IPS-18c (cell line): ENCODE measurements at regions not wholly inside any gene's neighbourhood (a gene's known extent, or its start where the extent isn't known, plus 50 kb on each side); places are given as distances from the start of the nearest gene placed in this dataset.
"Not testable (repeated sequence)": the region's sequence is repeated elsewhere in the genome, so short reads cannot be mapped to it uniquely, and the experiment has no call there.

Source experiments
- H3K4me3 ChIP-seq: 2 replicates; pipeline ENCODE4 v1.7.0; 2013; ENCODE audit warnings: low read depth, mild to moderate bottlenecking, low read length, moderate library complexity; ENCODE audit not compliant: insufficient read depth
- H3K9me3 ChIP-seq: one replicate; pipeline ENCODE4 v1.6.1; 2013; ENCODE audit warnings: mild to moderate bottlenecking, low read length, moderate library complexity; ENCODE audit not compliant: control insufficient read depth, insufficient read depth

DNA sequence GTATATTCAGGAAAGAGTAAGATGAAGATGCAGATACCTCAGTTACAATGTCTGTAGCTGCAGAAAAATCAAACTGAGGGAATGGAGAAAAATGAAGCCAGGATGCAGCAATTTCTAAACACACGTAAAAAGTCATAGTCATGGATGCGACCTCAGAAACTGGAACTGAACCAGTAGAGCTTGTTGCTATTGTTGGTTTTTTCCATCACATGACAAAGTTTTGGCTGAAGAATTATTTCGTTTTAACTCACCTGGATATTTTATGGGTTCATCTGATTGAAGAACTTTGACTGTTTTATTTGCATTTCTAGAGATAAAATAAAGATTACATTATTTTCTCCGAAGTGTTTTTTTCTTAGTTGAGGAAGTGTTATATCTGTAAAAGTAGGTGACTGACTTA is 591.2 kb downstream of the ZBBX start:
- Histone ChIP-seq H3K9me3 (no peaks in the 10 kb centered on the region), H3K4me3 (no peak overlapping the region)

DNA sequence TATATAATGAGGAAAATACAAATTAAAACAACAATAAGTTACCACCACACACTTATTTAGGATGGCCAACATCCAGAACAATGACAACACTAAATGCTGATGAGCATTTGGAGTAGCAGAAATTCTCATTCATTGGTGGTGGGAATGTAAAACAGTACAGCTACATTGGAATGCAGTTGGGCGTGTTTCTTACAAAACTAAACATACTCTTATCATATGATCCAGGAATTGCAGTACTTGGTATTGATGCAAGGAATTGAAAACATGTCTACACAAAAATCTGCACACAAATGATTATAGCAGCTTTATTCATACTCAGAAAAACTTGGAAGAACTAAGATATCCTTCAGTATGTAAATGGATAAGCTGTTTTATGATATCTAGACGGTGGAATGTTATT is 594.2 kb downstream of the ZBBX start:
- no peak overlapping the region for H3K4me3 ChIP-seq
- H3K9me3 ChIP-seq: no peaks in the 10 kb centered on the region

DNA sequence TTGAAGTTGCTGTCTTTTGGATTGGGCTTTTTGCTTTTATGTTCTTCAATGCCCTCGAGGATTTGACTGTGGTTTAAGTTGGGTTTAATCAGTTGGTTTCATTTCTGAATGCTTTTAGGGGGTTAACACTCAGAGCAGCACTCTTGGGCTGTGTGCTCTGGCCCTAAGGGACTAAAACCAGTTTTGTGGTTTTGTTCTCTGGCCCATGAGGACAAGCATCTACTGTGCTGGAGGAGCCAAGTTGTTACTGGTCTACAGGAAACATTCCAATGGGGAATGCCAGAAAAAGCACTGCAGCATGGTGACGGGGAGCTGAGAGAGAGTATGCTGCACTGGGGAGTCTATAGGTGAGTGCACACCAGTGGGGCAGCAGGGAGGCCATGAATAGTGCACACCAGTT is 596.9 kb downstream of the ZBBX start:
- no peak overlapping the region for H3K4me3 ChIP-seq
- H3K9me3 ChIP-seq: no peaks in the 10 kb centered on the region

DNA sequence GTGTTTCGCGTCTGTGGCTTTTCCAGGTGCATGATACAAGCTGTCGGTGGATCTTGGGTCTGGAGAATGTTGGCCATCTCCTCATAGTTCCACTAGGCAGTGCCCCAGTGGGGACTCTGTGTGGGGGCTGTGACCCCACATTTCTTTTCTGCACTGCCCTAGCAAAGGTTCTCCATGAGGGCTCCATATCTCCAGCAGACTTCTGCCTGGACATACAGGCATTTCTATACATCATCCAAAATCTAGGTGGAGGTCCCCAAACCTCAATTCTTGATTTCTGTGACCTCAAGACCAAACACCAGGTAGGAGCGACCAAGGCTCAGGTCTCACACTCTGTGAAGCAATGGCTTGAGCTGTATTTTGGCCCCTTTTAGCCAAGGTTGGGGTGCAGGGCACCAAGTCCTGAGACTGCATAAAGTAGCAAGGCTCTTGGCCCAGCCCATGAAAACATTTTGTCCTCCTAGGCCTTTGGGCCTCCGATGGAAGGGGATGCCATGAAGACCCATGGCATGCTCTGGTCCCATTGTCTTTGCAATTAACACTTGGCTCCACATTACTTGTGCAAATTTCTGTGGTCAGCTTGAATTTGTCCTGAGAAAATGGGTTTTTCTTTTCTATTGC is 615.3 kb downstream of the ZBBX start:
- Histone ChIP-seq H3K9me3 (no peaks in the 10 kb centered on the region), H3K4me3 (peak overlapping the region; percentile 15; the same call in 1 of the 2 replicates)

DNA sequence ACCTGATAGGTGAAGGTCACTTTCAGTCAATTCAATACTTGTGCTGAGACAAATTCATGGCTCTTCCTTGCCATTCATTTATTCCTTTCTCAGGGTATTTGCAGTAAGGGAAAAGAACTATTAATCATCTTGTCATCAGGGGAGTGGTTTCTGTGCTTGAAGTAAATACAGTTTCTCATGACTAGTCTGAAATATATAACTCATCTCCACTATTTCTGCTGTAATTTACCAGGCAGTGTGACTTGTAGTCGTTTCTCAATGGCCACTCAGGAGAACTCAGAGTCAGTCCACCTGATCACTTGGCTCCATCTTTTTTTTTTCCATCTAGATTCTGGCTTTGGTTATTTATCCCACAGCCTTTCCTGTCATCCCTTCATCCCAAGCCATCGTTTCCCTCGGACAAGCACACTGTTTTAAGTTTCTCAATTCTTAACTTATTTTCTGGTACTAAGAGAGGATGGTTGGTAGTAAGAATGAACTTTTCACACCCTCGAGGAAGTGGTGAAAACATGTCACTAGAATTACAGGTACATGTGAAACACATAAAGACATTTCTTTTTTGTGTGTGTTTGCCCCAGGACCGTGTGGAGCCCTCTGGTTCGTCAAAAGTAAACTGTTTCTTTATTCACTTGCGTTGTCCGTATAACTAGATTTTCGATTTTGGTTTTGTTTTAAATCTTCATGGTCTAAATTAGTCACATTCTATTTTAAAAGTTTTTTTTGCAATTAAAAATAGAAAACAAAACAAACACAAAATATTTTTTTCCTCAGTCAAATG is 620.2 kb downstream of the ZBBX start:
- Histone ChIP-seq H3K9me3 (no peaks in the 10 kb centered on the region), H3K4me3 (no peak overlapping the region)

DNA sequence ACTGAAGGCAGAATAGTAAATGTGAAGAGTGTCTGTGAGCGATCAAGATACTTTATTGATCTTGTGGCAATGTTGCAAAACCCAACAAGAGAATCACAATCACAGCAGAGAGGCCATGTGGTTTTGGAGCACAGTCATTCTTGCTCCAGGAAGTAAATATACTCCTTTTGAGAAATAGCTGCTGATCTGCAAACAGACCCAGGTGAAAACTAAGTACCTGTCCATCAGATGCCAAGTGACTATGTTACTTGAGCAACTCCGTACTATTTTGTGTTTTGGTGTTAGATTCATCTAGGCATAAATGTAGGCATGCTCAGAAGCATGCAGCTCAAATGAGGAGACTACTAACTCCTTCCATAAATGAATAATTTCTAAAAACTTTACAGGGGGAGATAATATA is 627.9 kb downstream of the ZBBX start:
- Histone ChIP-seq H3K9me3 (no peaks in the 10 kb centered on the region), H3K4me3 (no peak overlapping the region)

DNA sequence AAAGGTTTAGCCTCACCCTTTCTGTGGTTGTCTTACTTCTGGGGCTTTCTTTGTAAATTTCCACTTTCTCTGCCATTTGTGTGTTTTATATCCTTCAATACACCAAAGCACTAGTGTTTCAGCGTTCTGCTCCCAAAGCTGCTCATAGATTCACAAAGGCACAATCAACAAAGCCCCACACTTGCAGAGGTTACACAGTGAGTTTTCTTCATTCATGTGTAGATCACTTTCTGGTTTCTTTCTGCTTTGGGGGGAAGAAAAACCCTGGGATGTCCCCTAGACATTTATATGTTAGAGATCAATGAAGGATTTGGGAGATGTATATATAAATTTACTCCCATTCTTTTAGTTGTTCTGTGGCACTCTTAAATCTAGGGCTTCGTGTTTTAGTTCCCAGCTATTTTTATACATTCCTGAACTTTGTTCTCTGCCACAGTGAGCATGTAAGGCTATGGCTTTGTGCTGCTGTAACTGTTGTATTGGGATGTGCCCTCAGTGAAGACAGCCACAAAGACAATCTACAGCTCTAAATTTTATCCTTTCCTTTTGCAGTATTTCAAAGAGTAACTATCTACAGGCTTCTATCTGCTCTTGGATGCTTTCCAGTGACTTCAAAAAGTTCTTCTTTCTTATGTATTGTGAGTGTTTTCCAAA is 636.5 kb downstream of the ZBBX start:
- Histone ChIP-seq H3K4me3 (no peak overlapping the region), H3K9me3 (no peaks in the 10 kb centered on the region)

DNA sequence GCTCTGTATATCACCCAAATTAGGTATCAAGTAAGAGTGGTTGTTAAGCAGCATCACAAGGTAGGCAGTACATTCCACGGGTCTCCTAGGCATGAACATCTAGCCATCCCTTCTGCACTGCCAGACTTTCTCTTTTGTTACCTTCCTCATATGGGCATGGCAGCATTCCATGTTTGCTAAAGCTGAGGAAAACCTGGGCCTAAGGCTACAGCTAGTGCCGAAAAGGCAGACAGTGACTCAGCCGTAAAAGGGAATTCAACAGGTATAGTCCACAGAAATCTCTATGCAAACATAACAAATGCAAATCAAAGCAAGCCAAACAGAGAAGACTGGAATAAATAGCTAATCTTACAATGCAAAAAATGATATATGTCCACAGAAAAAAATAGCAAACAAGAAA is 645.4 kb downstream of the ZBBX start:
- H3K9me3 ChIP-seq: no peaks in the 10 kb centered on the region
- H3K4me3 ChIP-seq: no peak overlapping the region

DNA sequence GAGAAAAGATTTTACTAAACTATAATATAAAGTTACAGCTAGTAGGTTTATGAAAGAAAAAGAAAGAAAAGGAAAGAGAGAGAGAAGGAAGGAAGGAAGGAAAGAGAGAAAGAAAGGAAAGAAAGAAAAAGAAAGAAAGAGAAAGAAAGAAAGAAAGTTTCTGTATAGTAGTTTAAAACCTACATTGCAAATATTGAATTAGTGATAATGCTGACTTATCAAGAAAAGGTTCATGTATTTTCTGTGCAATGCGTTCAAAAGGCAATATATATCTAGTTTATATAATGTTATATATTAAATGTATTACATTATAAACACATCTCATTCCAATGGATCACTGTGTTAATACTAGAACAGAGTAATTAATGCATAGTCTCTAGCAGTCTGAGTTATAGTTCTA is 648.4 kb downstream of the ZBBX start:
- Histone ChIP-seq H3K9me3 (no peaks in the 10 kb centered on the region), H3K4me3 (no peak overlapping the region)

DNA sequence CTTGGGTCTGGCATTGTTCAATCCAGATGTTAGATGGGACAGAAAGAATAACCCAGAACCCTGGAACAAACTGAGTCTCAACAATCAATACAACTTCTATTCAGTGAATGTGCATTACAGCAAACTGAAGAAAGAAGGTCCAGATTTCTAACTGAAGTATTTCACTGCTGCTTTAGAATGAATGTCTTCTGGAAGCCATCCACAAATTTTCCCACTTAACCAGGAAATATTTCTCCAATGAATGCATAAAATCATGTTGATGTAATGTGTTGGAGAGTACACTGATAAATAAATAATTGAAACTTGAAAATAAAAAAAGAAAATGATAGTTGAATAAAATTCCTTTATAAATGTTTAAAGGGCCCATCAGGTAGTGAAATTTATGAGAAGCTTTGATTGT is 658.6 kb downstream of the ZBBX start:
- Histone ChIP-seq H3K9me3 (no peaks in the 10 kb centered on the region), H3K4me3 (no peak overlapping the region)

DNA sequence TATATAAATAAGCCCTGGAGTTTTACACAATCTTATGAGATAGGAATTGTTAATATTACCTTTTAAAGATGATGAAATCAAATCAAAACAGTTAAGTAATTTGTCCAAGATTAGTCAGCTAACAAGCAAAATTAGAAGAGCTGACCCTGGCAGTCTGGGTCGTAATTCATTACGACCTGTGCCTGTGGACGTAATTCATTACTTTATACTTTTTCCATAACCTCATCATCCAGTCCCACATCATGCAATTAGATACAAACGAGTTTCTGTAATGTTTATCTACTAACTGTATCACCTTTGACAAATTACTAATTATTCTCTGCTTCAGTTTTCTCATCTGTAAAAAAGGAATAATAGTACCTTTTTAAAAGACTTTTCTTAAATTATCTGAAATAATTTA is 665.9 kb downstream of the ZBBX start:
- Histone ChIP-seq H3K9me3 (no peaks in the 10 kb centered on the region), H3K4me3 (no peak overlapping the region)

DNA sequence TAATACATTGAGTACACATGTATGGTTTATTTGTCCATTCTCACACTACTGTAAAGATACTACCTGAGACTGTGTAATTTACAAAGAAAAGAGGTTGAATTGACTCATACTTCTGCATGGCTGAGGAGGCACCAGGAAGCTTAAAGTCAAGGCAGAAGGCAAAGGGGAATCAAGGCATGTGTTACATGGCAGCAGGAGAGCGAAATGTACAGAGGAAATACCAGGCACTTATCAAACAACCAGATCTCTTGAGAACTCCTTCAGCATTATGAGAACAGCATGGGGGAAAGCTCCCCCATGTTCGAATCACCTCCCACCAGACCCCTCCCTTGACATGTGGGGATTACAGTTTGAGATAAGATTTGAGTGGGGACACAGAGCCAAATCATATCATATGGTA is 666.3 kb downstream of the ZBBX start:
- Histone ChIP-seq H3K4me3 (no peak overlapping the region), H3K9me3 (no peaks in the 10 kb centered on the region)

DNA sequence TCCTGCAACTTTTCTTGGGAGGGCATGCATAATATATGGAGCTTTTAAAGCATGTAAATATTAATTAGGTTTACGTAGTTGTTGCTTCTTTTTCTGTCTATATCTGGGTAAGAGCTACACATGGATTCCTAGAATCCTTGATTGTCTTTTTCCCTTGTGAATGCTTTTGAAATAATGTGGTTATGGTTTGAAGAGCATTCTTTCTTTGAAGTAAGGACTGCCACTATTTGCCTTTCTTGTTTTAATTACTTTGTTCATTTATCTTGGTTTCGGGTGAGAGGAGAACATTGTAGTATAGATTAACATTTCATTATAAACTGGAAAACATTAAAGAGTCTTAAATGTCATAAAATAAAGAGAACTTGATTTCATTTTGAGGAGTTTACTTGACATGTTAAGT is 674.0 kb downstream of the ZBBX start:
- H3K9me3 ChIP-seq: no peaks in the 10 kb centered on the region
- H3K4me3 ChIP-seq: no peak overlapping the region

DNA sequence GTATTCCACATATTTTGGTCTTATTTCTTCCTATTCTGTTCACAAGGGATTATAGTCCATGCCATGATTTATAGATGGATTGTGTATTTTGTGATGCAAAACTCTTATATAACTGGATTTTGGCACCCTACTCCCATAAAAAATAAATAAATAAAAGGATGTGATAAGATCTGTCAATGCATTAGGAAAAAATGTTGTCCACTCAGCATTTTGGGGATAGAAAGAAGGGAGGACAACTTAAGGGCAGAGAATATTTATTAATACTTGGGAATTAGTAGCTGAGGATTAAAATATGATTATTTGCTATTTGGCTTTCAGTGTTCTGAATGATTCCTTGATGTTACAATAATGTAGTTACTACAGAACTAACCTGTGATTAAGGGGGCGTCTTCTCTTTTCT is 682.6 kb downstream of the ZBBX start:
- no peaks in the 10 kb centered on the region for H3K9me3 ChIP-seq
- no peak overlapping the region for H3K4me3 ChIP-seq

DNA sequence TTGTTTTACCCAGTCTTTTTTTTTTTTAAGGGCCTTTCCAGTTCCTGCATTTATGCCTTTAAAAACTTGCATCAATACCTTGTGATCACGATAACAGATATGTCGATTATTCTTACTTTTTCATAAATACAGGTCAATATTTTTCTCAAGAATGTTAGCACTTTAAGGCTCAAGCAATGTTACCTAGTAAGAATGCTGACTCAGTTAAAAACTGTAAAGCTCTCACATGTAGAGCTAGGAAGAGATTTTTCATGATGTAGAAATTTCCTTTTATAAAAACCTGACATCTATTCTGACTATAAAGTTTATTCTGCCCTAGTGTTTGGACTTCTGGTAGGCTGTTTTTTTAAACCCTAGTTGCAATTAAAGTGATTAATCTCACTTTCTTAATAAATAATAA is 684.0 kb downstream of the ZBBX start:
- no peak overlapping the region for H3K4me3 ChIP-seq
- no peaks in the 10 kb centered on the region for H3K9me3 ChIP-seq

DNA sequence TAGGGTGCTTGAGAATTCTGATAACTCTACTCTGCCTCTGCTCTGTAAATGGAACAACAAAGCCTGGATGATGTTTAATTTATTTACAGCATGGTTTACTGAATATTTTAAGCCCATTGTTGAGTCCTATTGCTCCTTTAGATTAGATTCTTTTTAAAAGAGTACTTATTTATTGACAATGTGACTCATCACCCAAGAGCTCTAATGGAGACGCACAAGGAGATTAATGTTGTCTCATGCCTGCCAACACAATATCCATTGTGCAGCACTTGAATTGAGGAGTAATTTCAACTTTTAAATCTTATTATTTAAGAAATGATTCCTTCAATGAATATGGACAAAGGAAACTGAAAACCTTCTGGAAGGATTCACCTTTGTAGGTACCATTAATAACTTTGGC is 691.4 kb downstream of the ZBBX start:
- Histone ChIP-seq H3K4me3 (no peak overlapping the region), H3K9me3 (no peaks in the 10 kb centered on the region)

DNA sequence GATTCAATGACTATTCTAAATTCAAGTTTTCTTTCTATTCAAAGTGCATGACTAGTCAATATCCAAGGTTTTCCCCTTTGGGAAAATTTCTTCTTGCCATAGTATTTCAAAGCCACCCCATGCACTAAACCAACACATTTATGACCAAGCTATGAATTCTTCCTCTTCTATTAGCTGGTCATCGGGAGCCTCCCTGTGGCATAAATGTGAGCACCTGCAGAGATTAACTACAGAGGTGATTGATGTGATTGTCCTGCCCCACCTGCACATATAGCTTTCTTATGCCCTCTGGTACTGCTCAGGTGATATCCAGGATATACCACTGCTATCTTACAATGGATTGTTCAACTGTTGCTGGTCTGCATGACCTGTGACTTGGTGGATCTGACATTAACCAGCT is 694.9 kb downstream of the ZBBX start:
- H3K9me3 ChIP-seq: no peaks in the 10 kb centered on the region
- H3K4me3 ChIP-seq: no peak overlapping the region

DNA sequence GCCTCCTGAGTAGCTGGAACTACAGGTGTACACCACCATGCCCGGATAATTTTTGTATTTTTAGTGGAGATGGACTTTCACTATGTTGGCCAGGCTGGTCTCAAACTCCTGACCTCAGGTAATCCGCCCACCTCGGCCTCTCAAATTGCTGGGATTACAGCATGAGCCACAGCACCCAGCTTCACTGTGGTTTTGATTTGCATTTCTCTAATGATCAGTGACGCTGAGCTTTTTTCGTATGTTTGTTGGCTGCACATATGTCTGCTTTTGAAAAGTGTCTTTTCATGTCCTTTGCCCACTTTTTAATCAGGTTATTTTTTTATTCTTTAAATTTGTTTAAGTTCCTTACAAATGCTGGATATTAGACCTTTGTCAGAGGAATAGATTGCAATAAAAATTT is 696.0 kb downstream of the ZBBX start:
- not testable (repeated sequence) for H3K9me3 ChIP-seq, H3K4me3 ChIP-seq
